H9 (cell line): ENCODE measurements at regions not wholly inside any gene's neighbourhood (a gene's known extent, or its start where the extent isn't known, plus 50 kb on each side); places are given as distances from the start of the nearest gene placed in this dataset.
A peak's percentile ranks its signal among the peaks of the same experiment; 100 is the strongest.

Experiments
- DNase-seq: peaks from one replicate; pipeline ENCODE4 v3.0.0-alpha.2; 2017
- H2AFZ ChIP-seq: one replicate; pipeline ENCODE4 v1.6.1; 2013; ENCODE audit warnings: mild to moderate bottlenecking, low read length, control low read depth, moderate library complexity
- H2AK5ac ChIP-seq: 2 replicates; pipeline ENCODE4 v1.6.1; 2013; ENCODE audit warnings: low read length, control low read depth, mixed read lengths; ENCODE audit not compliant: insufficient read length
- H2BK120ac ChIP-seq: one replicate; pipeline ENCODE4 v1.6.1; 2013; ENCODE audit warnings: low read depth, mild to moderate bottlenecking, low read length, control low read depth, inconsistent platforms; ENCODE audit not compliant: poor library complexity, severe bottlenecking
- H2BK12ac ChIP-seq: 2 replicates; pipeline ENCODE4 v1.6.1; 2013; ENCODE audit warnings: low read length, control low read depth, mixed read lengths, low read depth; ENCODE audit not compliant: insufficient read length
- H2BK15ac ChIP-seq: 2 replicates; pipeline ENCODE4 v1.6.1; 2013; ENCODE audit warnings: low read depth, low read length, control low read depth
- H2BK20ac ChIP-seq: one replicate; pipeline ENCODE4 v1.6.1; 2013; ENCODE audit warnings: low read depth, mild to moderate bottlenecking, low read length, control low read depth, inconsistent platforms; ENCODE audit not compliant: poor library complexity, severe bottlenecking
- H2BK5ac ChIP-seq: 2 replicates; pipeline ENCODE4 v1.6.1; 2013; ENCODE audit warnings: low read length, control low read depth, mixed read lengths; ENCODE audit not compliant: insufficient read length
- H3K14ac ChIP-seq: 2 replicates; pipeline ENCODE4 v1.6.1; 2013; ENCODE audit warnings: low read length, control low read depth; ENCODE audit not compliant: insufficient read depth
- H3K18ac ChIP-seq: 2 replicates; pipeline ENCODE4 v1.6.1; 2013; ENCODE audit warnings: low read depth, mild to moderate bottlenecking, mixed read lengths, low read length, control low read depth; ENCODE audit not compliant: insufficient read length
- H3K23ac ChIP-seq: 2 replicates; pipeline ENCODE4 v1.6.1; 2013; ENCODE audit warnings: low read length, control low read depth, mixed read lengths, low read depth; ENCODE audit not compliant: insufficient read length
- H3K23me2 ChIP-seq: 2 replicates; pipeline ENCODE4 v1.6.1; 2013; ENCODE audit warnings: low read depth, mild to moderate bottlenecking, mixed read lengths, low read length, control low read depth; ENCODE audit not compliant: insufficient read length, poor library complexity, severe bottlenecking
- H3K27ac ChIP-seq: 2 replicates; pipeline ENCODE4 v1.5.1; 2013; ENCODE audit warnings: low read length, control low read depth, mixed read lengths, low read depth; ENCODE audit not compliant: insufficient read length
- H3K27me3 ChIP-seq: 2 replicates; pipeline ENCODE4 v1.6.1; 2013; ENCODE audit warnings: low read length, control low read depth, inconsistent platforms; ENCODE audit not compliant: insufficient read depth
- H3K4ac ChIP-seq: 2 replicates; pipeline ENCODE4 v1.6.1; 2013; ENCODE audit warnings: low read depth, mild to moderate bottlenecking, control low read depth, inconsistent platforms, low read length, moderate library complexity
- H3K4me1 ChIP-seq: 2 replicates; pipeline ENCODE4 v1.6.1; 2013; ENCODE audit warnings: low read length, control low read depth, inconsistent platforms; ENCODE audit not compliant: insufficient read depth
- H3K4me2 ChIP-seq: 2 replicates; pipeline ENCODE4 v1.6.1; 2013; ENCODE audit warnings: low read length, control low read depth, mixed read lengths; ENCODE audit not compliant: insufficient read length, insufficient read depth
- H3K56ac ChIP-seq: 2 replicates; pipeline ENCODE4 v1.6.1; 2013; ENCODE audit warnings: low read depth, mild to moderate bottlenecking, mixed read lengths, low read length, control low read depth; ENCODE audit not compliant: insufficient read length
- H3K79me1 ChIP-seq: 2 replicates; pipeline ENCODE4 v1.6.1; 2013; ENCODE audit warnings: low read depth, mild to moderate bottlenecking, moderate library complexity, low read length, control low read depth, inconsistent platforms; ENCODE audit not compliant: insufficient read depth, poor library complexity, severe bottlenecking
- H3K79me2 ChIP-seq: 2 replicates; pipeline ENCODE4 v1.6.1; 2013; ENCODE audit warnings: low read length, control low read depth, inconsistent platforms; ENCODE audit not compliant: insufficient read depth
- H3K9ac ChIP-seq: 2 replicates; pipeline ENCODE4 v1.6.1; 2013; ENCODE audit warnings: low read length, control low read depth, mixed read lengths; ENCODE audit not compliant: insufficient read length; ENCODE audit errors: extremely low read depth
- H3K9me3 ChIP-seq: one replicate; pipeline ENCODE4 v1.6.1; 2013; ENCODE audit warnings: low read depth, low read length, inconsistent platforms; ENCODE audit not compliant: control insufficient read depth
- H3T11ph ChIP-seq: one replicate; pipeline ENCODE4 v1.6.1; 2013; ENCODE audit warnings: mild to moderate bottlenecking, low read length, control low read depth, inconsistent platforms
- H4K20me1 ChIP-seq: one replicate; pipeline ENCODE4 v1.6.1; 2013; ENCODE audit not compliant: control insufficient read depth, insufficient read length, insufficient read depth
- H4K5ac ChIP-seq: 2 replicates; pipeline ENCODE4 v1.6.1; 2013; ENCODE audit warnings: low read depth, mild to moderate bottlenecking, mixed read lengths, low read length, control low read depth; ENCODE audit not compliant: insufficient read length
- H4K8ac ChIP-seq: replicated peaks from 2 replicates; pipeline ENCODE4 v1.6.1; 2013; ENCODE audit warnings: low read length, control low read depth, mixed read lengths, low read depth; ENCODE audit not compliant: insufficient read length
- H4K91ac ChIP-seq: 2 replicates; pipeline ENCODE4 v1.6.1; 2013; ENCODE audit warnings: low read depth, mild to moderate bottlenecking, moderate library complexity, mixed read lengths, low read length, control low read depth; ENCODE audit not compliant: insufficient read length
- H3K27ac Mint-ChIP-seq, 3 experiments: 2 replicates in 2 of 3; 3 replicates in 1 of 3; pipeline ENCODE4 v1.8.0; 2020 to 2021; ENCODE audit warnings: mixed read lengths in 3 of 3, mild to moderate bottlenecking in 1 of 3, moderate library complexity in 1 of 3
- H3K27me3 Mint-ChIP-seq: 2 replicates; pipeline ENCODE4 v1.8.0; 2021; ENCODE audit warnings: low read depth, mild to moderate bottlenecking, moderate library complexity, mixed read lengths
- H3K36me3 Mint-ChIP-seq, 3 experiments: 2 replicates in 2 of 3; 3 replicates in 1 of 3; pipeline ENCODE4 v1.8.0; 2020 to 2021; ENCODE audit warnings: low read depth in 3 of 3, mixed read lengths in 3 of 3; ENCODE audit not compliant: insufficient read depth in 1 of 3
- H3K4me1 Mint-ChIP-seq, 2 experiments: 2 replicates each; pipeline ENCODE4 v1.8.0; 2020; ENCODE audit warnings: mixed read lengths in 2 of 2
- H3K4me3 Mint-ChIP-seq, 2 experiments: 2 replicates in 1 of 2; 3 replicates in 1 of 2; pipeline ENCODE4 v1.8.0; 2020 to 2021; ENCODE audit warnings: mild to moderate bottlenecking in 2 of 2, mixed read lengths in 2 of 2, moderate library complexity in 1 of 2
- H3K9me3 Mint-ChIP-seq, 2 experiments: 2 replicates in 1 of 2; 3 replicates in 1 of 2; pipeline ENCODE4 v1.8.0; 2020; ENCODE audit warnings: mild to moderate bottlenecking in 2 of 2, mixed read lengths in 2 of 2, moderate library complexity in 1 of 2
- WGBS: extraction: QIAGEN DNeasy Blood & Tissue Kit; methylation state at CpG from one replicate; pipeline ENCODE4 v1.1.7; 2013; ENCODE audit warnings: missing lambda C conversion rate, low lambda C conversion rate, mixed read lengths; ENCODE audit not compliant: insufficient read length; ENCODE audit errors: extremely low coverage; 5-methylcytosine and 5-hydroxymethylcytosine counted together
- TF ChIP-seq, protein P1 (sequence below): fragments of 200-600 bp; sonication (generic); conservative IDR thresholded peaks from 3 replicates; pipeline ENCODE4 v1.8.0; 2021; ENCODE audit warnings: antibody characterized with exemption, mild to moderate bottlenecking

GRCh38 chr7:118918556-118918955 is 694.1 kb downstream of the ANKRD7 start:
- H3K9me3 Mint-ChIP-seq, result peaks cover 5 to 11% of the 10 kb centered on the region in 2 experiments
- DNase-seq, result no peak
- H4K91ac ChIP-seq, result no peak overlapping the region

More at GRCh38 chr7:118918556-118918955, 694.1 kb downstream of the ANKRD7 start:
- TF ChIP-seq, protein P1, sequence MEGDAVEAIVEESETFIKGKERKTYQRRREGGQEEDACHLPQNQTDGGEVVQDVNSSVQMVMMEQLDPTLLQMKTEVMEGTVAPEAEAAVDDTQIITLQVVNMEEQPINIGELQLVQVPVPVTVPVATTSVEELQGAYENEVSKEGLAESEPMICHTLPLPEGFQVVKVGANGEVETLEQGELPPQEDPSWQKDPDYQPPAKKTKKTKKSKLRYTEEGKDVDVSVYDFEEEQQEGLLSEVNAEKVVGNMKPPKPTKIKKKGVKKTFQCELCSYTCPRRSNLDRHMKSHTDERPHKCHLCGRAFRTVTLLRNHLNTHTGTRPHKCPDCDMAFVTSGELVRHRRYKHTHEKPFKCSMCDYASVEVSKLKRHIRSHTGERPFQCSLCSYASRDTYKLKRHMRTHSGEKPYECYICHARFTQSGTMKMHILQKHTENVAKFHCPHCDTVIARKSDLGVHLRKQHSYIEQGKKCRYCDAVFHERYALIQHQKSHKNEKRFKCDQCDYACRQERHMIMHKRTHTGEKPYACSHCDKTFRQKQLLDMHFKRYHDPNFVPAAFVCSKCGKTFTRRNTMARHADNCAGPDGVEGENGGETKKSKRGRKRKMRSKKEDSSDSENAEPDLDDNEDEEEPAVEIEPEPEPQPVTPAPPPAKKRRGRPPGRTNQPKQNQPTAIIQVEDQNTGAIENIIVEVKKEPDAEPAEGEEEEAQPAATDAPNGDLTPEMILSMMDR, result peak; percentile 67
- H3K23ac ChIP-seq, result no peak overlapping the region
- no peaks in the 10 kb centered on the region for H3K79me1 ChIP-seq
- H2BK120ac ChIP-seq, result no peak overlapping the region
- no peak overlapping the region for H3K14ac ChIP-seq
- no peak overlapping the region for H2BK12ac ChIP-seq
- WGBS, result no CpG with 5 or more reads among the region's 2 CpGs
- no peak overlapping the region for H4K5ac ChIP-seq
- H4K20me1 ChIP-seq, result no peaks in the 10 kb centered on the region
- Mint-ChIP-seq H3K36me3 (peaks cover 5 to 11% (median 9%) of the 10 kb centered on the region in 3 experiments; a peak in 6 of 7 replicates), H3K4me3 (no peak overlapping the region), H3K27me3 (no peaks in the 10 kb centered on the region), H3K4me1 (no peaks in the 10 kb centered on the region), H3K27ac (no peak overlapping the region)
- no peaks in the 10 kb centered on the region for H3K9me3 ChIP-seq
- no peak overlapping the region for H2BK20ac ChIP-seq
- H3K9ac ChIP-seq, result no peak overlapping the region
- H3T11ph ChIP-seq, result no peak overlapping the region
- H3K23me2 ChIP-seq, result no peaks in the 10 kb centered on the region
- no peak overlapping the region for H3K56ac ChIP-seq
- no peak overlapping the region for H2BK15ac ChIP-seq
- H2AK5ac ChIP-seq, result no peak overlapping the region
- no peak overlapping the region for H2AFZ ChIP-seq
- H3K18ac ChIP-seq, result no peak overlapping the region
- H3K79me2 ChIP-seq, result no peaks in the 10 kb centered on the region
- no peak overlapping the region for H3K27ac ChIP-seq
- H4K8ac ChIP-seq, result no peak overlapping the region
- H2BK5ac ChIP-seq, result no peak overlapping the region
- no peaks in the 10 kb centered on the region for H3K4me1 ChIP-seq
- H3K4me2 ChIP-seq, result no peak overlapping the region
- H3K4ac ChIP-seq, result no peak overlapping the region
- H3K27me3 ChIP-seq, result no peaks in the 10 kb centered on the region
